Activated naive CD4-positive, alpha-beta T cell treated with anti-CD3 and anti-CD28 coated beads for 36 hours (primary cell): ENCODE measurements at regions not wholly inside any gene's neighbourhood (a gene's known extent, or its start where the extent isn't known, plus 50 kb on each side); places are given as distances from the start of the nearest gene placed in this dataset.
"Not testable (repeated sequence)": the region's sequence is repeated elsewhere in the genome, so short reads cannot be mapped to it uniquely, and the experiment has no call there.

Source experiments
- CTCF ChIA-PET: fragments of 350-600 bp; sonication (Branson Sonifier 250); formaldehyde crosslinking; loops from one replicate; lab custom pipeline; 2021; ENCODE audit warnings: antibody characterized with exemption; lab: Charles Lee
- DNase-seq: peaks from one replicate; pipeline ENCODE4 v3.0.0-alpha.2; 2020
- H3K27ac Mint-ChIP-seq: one replicate; pipeline ENCODE4 v1.8.0; 2021; ENCODE audit warnings: mild to moderate bottlenecking, mixed read lengths
- H3K27me3 Mint-ChIP-seq: one replicate; pipeline ENCODE4 v1.8.0; 2021; ENCODE audit warnings: low read depth, mixed read lengths
- H3K36me3 Mint-ChIP-seq: one replicate; pipeline ENCODE4 v1.8.0; 2021; ENCODE audit warnings: low read depth, mixed read lengths
- H3K4me1 Mint-ChIP-seq: one replicate; pipeline ENCODE4 v1.8.0; 2021; ENCODE audit warnings: low read depth, mixed read lengths
- H3K4me3 Mint-ChIP-seq: one replicate; pipeline ENCODE4 v1.8.0; 2021; ENCODE audit warnings: mild to moderate bottlenecking, moderate library complexity, mixed read lengths
- H3K9me3 Mint-ChIP-seq: one replicate; pipeline ENCODE4 v1.8.0; 2021; ENCODE audit warnings: mixed read lengths
- intact Hi-C: fragments of 100-400 bp; cut with micrococcal nuclease; formaldehyde crosslinking; loops from one replicate; pipeline ENCODE4 v1.15.1; 2023

DNA sequence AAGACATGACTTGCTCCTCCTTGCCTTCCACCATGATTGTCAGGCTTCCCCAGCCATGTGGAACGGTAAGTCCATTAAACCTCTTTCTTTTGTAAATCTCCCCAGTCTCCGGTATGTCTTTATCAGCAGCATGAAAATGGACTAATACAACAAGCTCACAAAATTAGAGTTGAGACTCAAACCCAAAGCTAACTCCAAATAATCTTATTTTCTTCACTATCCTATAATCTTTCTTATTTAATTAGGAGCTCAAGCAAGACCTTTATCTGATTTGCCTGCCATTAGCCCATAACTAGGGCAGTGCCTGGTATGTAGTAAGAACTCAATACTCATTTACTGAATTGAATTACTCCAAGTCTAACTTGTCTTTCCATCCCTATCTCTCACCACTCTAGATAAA lies 289.2 kb downstream of the SUCLG1 start:
- H3K36me3 Mint-ChIP-seq, result no peaks in the 10 kb centered on the region
- no peak for DNase-seq
- H3K4me3 Mint-ChIP-seq, result no peak overlapping the region
- CTCF ChIA-PET, result no interaction called here
- peaks cover 5% of the 10 kb centered on the region for H3K27me3 Mint-ChIP-seq
- H3K9me3 Mint-ChIP-seq, result peaks cover 6% of the 10 kb centered on the region
- H3K27ac Mint-ChIP-seq, result no peak overlapping the region
- H3K4me1 Mint-ChIP-seq, result no peaks in the 10 kb centered on the region
- intact Hi-C loops, result no loop called here

DNA sequence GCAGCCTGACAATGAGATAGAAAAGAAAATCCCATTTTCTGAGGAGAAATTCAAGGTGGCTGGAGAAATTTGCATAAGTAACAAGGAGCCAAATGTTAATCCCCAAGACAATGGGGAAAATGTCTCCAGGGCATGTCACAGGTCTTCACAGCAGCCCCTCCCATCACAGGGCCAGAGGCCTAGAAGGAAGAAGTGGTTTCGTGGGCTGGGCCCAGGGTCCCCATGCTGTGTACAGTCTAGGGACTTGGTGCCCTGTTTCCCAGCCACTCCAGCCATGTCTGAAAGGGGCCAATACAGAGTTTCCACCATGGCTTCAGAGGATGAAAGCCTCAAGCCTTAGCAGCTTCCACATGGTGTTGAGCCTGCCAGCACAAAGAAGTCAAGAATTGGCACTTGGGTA lies 290.5 kb downstream of the SUCLG1 start:
- H3K36me3 Mint-ChIP-seq, H3K4me3 Mint-ChIP-seq, H3K4me1 Mint-ChIP-seq, DNase-seq, CTCF ChIA-PET, intact Hi-C loops, H3K27me3 Mint-ChIP-seq, H3K9me3 Mint-ChIP-seq, H3K27ac Mint-ChIP-seq: not testable (repeated sequence)

DNA sequence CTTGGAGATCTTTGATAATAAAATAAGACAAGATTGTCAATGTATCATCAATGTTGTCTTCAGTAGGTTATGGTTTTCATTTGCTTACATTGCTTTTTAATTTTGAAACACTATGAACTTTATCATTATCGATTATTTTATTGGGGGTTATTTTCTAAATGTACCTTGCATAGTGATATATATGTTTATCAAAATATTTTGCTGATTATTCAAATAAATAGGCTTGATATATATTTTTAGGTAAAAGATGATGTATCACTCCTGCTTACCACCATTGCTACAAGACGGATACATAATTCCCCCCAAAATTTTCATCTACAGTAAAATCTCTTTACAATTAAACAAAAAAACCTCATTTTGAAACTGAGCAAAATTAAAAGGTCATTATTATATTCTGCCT lies 293.8 kb downstream of the SUCLG1 start:
- CTCF ChIA-PET, result no interaction called here
- peaks cover 6% of the 10 kb centered on the region for H3K9me3 Mint-ChIP-seq
- no peak for DNase-seq
- H3K4me3 Mint-ChIP-seq, result no peak overlapping the region
- no peaks in the 10 kb centered on the region for H3K36me3 Mint-ChIP-seq
- H3K27me3 Mint-ChIP-seq, result peaks cover 13% of the 10 kb centered on the region
- no peak overlapping the region for H3K27ac Mint-ChIP-seq
- intact Hi-C loops, result no loop called here
- H3K4me1 Mint-ChIP-seq, result no peaks in the 10 kb centered on the region

DNA sequence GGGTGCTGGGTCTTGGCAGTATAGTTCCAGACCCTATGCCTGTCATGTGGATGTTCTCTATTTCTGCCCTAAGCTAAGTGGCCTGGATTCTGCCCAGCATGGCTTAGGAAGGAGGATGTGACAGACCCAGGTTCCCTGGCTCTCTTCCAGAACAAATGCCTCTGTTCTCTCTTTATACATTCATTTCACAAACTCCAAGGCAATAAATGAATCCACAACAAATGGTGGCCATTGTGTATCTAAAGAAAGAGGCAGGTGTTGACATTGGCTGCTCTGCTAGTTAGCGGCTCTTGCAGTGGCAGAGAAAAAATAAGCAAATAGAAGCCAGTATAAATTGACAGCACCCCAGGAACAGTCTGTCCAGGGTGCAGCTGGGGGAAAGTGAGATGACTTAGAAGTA lies 298.6 kb downstream of the SUCLG1 start:
- CTCF ChIA-PET, result no interaction called here
- H3K9me3 Mint-ChIP-seq, result no peaks in the 10 kb centered on the region

DNA sequence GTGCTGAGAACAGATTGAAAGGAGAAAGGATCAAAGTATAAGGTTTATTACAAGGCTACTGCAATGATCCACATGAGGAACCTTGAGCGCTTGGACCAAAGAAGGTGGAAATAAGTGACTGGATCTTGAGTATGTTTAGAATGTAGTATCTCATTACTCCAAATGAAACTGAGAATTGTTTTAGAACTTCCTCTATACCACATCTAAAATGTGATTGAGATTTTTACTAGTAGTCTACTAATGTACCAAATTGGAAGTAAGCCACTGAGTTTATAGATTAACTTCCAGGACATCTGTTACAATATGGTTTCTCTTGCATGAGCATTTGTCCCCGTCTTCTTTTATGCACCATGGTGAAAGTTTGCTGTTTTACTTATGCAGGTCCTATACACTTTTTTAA lies 300.5 kb downstream of the SUCLG1 start:
- CTCF ChIA-PET, result no interaction called here
- Mint-ChIP-seq H3K27me3 (peaks cover 12% of the 10 kb centered on the region), H3K4me1 (no peaks in the 10 kb centered on the region), H3K27ac (no peak overlapping the region), H3K4me3 (no peak overlapping the region), H3K9me3 (no peaks in the 10 kb centered on the region), H3K36me3 (no peaks in the 10 kb centered on the region)
- intact Hi-C loops, result no loop called here
- DNase-seq, result no peak

More for the DNA sequence above, 298.6 kb downstream of the SUCLG1 start:
- no peak overlapping the region for H3K27ac Mint-ChIP-seq
- intact Hi-C loops, result no loop called here
- H3K4me3 Mint-ChIP-seq, result no peak overlapping the region
- no peak for DNase-seq
- H3K36me3 Mint-ChIP-seq, result no peaks in the 10 kb centered on the region
- peaks cover 14% of the 10 kb centered on the region for H3K27me3 Mint-ChIP-seq
- H3K4me1 Mint-ChIP-seq, result no peaks in the 10 kb centered on the region

DNA sequence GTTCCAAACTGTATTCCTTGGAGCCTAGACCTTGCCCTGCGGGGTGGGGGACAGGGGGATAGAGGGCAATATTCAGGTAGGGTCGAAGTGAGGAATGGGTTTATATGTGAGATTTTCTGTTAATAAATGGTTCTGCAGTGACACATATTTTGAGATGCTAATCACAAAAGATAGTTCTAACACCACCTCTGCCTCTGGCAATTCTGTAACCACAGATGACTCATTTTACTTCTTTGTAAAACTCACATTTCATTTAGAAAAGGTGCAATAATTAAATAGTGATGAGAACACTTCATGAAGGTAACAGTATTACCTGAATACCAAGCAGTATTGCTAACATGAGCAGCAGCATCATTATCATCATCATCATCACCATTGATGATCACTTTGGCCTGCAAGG lies 306.6 kb downstream of the SUCLG1 start:
- H3K9me3 Mint-ChIP-seq, result no peaks in the 10 kb centered on the region
- no peak overlapping the region for H3K27ac Mint-ChIP-seq
- intact Hi-C loops, result no loop called here
- no peak overlapping the region for H3K4me3 Mint-ChIP-seq
- no peaks in the 10 kb centered on the region for H3K4me1 Mint-ChIP-seq
- no peaks in the 10 kb centered on the region for H3K27me3 Mint-ChIP-seq
- no peak for DNase-seq
- CTCF ChIA-PET, result no interaction called here
- no peaks in the 10 kb centered on the region for H3K36me3 Mint-ChIP-seq

DNA sequence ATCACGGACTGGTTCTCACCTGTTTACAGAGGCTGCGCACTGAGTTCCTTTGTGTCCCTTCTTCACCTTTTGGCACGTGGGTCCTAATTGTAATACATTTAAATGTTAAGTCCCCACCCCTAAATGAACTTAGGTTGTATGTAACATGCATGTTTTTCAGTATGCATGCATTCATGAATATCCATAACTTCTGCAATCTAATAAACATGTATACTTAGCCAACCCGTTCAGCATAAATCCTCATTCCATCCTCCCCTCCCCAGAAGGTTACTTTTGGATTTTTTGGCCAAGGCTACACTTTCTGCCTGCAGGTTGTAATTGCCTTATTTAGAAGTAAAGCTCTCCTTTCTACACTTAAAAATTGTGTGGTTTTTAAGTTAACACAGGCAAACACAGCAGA lies 314.7 kb downstream of the SUCLG1 start:
- H3K27me3 Mint-ChIP-seq, result peaks cover 7% of the 10 kb centered on the region
- H3K27ac Mint-ChIP-seq, result no peak overlapping the region
- CTCF ChIA-PET, result no interaction called here
- H3K36me3 Mint-ChIP-seq, result no peaks in the 10 kb centered on the region
- no peak overlapping the region for H3K4me3 Mint-ChIP-seq
- no peaks in the 10 kb centered on the region for H3K4me1 Mint-ChIP-seq
- H3K9me3 Mint-ChIP-seq, result no peaks in the 10 kb centered on the region
- no peak for DNase-seq
- intact Hi-C loops, result no loop called here

DNA sequence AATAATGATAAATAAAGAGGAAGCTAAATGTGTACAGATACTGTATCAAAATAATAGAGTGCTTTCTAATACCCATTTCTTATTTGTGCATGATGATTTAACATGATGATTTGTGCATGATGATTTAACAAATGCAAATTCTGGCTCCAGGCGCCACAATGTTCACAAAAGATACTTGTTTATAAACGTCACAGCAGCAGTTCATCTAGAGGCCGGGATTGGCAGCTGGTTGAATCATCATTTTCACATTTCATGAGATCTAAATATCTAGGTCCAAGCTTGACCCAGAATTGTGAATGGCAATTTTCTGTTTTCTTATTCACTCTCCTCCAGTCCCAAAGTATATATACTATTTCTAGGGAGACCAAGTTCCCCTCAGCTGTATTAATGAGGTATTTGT lies 322.0 kb downstream of the SUCLG1 start:
- Mint-ChIP-seq H3K4me1 (no peaks in the 10 kb centered on the region), H3K27ac (no peak overlapping the region), H3K27me3 (peaks cover 2% of the 10 kb centered on the region), H3K9me3 (no peaks in the 10 kb centered on the region), H3K36me3 (no peaks in the 10 kb centered on the region), H3K4me3 (no peak overlapping the region)
- DNase-seq, result no peak
- intact Hi-C loops, result no loop called here
- CTCF ChIA-PET, result no interaction called here

DNA sequence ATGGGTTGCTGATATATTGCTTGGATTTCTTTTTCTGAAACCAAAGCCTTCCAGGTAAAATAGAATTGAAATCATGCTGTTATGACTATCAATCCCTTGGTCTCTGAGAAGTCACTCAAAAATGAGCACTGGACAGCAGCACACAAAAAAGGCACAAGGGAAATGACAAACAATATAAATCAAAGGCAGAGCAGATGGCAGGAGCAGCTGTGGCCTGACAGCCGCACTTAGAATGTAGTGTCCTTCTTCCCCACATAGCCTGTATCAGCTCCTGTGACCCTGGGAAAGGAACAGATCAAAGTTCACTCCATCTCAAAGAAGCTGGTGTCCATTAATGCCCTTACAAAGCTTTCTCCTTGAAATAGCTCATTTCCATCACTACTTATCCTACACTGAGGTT lies 326.7 kb downstream of the SUCLG1 start:
- Mint-ChIP-seq H3K4me1 (no peaks in the 10 kb centered on the region), H3K9me3 (no peaks in the 10 kb centered on the region), H3K27me3 (peaks cover 6% of the 10 kb centered on the region), H3K36me3 (no peaks in the 10 kb centered on the region), H3K27ac (no peak overlapping the region), H3K4me3 (no peak overlapping the region)
- no peak for DNase-seq
- intact Hi-C loops, result no loop called here
- CTCF ChIA-PET, result no interaction called here

DNA sequence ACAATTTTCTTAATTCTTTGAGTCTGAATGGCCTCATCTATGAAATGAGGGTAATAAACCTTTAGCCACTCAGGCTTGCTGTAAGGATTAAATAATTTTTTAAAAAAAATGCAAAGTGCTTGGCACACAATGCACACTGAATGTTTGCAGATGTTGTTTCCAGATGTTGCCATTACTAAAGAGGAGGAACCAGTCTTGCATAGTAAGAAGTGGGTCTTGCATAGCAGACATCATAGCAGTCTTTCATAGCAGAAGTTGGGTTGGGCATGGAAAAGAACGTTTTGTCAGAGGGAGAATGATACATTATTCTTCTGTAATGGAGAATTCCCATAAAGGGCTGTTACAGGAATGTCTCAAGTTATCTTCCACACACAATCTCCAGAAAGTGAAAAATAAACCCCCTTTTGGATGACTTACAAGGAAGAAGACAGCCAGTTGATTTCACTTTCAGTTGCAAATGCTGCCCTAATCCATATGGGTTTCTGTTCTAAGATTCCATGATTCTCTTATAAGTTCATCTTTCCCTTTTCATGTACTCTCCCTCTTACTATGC lies 327.7 kb downstream of the SUCLG1 start:
- Mint-ChIP-seq H3K36me3 (no peaks in the 10 kb centered on the region), H3K27ac (no peak overlapping the region), H3K27me3 (peaks cover 6% of the 10 kb centered on the region), H3K4me3 (no peak overlapping the region), H3K9me3 (no peaks in the 10 kb centered on the region), H3K4me1 (no peaks in the 10 kb centered on the region)
- no peak for DNase-seq
- CTCF ChIA-PET, result no interaction called here
- intact Hi-C loops, result no loop called here

DNA sequence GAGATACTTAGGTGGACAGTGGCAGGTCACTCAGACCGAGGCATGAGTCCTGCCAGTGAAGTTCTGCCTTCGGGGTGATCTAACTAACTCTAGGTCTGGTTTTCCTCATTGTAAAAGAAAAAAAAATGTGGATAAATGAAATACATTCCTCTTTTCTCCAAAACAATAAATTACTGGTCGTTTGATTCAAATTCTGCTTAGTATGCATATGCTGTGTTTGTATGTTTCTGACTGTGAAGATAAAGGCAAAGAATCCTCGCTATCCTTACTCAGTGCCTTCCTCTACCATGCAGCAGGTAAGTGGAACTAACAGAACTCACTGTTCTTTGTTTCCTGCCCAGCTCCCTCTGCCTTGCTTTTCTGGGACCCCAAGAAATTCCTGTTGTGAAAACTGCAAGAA lies 330.1 kb downstream of the SUCLG1 start:
- CTCF ChIA-PET, result no interaction called here
- H3K9me3 Mint-ChIP-seq, result no peaks in the 10 kb centered on the region
- no peaks in the 10 kb centered on the region for H3K36me3 Mint-ChIP-seq
- no peak for DNase-seq
- intact Hi-C loops, result no loop called here
- no peaks in the 10 kb centered on the region for H3K4me1 Mint-ChIP-seq
- H3K27ac Mint-ChIP-seq, result no peak overlapping the region
- no peak overlapping the region for H3K4me3 Mint-ChIP-seq
- H3K27me3 Mint-ChIP-seq, result peaks cover 5% of the 10 kb centered on the region

DNA sequence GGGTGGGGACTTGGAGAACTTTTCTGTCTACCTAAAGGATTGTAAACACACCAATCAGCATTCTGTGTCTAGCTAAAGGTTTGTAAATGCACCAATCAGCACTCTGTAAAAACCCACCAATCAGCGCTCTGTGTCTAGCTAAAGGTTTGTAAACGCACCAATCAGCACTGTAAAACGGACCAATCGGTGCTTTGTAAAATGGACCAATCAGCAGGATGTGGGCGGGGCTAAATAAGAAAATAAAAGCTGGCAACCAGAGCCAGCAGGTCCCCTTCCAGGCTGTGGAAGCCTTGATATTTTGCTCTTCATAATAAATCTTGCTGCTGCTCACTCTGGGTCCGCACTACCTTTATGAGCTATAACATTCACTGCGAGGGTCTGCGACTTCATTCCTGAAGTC lies 331.3 kb downstream of the SUCLG1 start:
- H3K27me3 Mint-ChIP-seq, H3K27ac Mint-ChIP-seq, intact Hi-C loops, CTCF ChIA-PET, H3K36me3 Mint-ChIP-seq, H3K4me3 Mint-ChIP-seq, DNase-seq, H3K4me1 Mint-ChIP-seq, H3K9me3 Mint-ChIP-seq: not testable (repeated sequence)

DNA sequence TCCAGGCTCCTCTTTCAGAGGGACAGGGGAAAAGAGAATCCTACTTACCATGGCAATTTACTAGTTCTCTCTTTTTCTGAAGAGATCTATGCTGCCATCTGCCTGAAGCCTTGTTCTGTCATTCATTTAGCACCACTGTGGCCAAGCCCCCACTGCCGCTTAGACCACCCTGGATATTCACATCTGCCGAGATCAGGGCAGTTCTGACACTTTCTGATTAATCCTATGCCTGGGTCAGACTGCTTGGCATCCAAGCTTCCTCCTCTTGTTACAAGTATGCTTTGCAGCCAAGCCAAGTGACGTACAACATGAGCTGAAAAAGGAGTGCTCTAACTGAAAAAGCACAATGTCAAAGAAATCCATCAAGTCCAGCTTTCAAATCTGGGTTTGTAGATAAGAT lies 332.6 kb downstream of the SUCLG1 start:
- intact Hi-C loops, result no loop called here
- DNase-seq, result no peak
- Mint-ChIP-seq H3K27ac (no peak overlapping the region), H3K36me3 (no peaks in the 10 kb centered on the region), H3K4me3 (no peak overlapping the region), H3K9me3 (no peaks in the 10 kb centered on the region), H3K4me1 (no peaks in the 10 kb centered on the region), H3K27me3 (peaks cover 5% of the 10 kb centered on the region)
- CTCF ChIA-PET, result no interaction called here

DNA sequence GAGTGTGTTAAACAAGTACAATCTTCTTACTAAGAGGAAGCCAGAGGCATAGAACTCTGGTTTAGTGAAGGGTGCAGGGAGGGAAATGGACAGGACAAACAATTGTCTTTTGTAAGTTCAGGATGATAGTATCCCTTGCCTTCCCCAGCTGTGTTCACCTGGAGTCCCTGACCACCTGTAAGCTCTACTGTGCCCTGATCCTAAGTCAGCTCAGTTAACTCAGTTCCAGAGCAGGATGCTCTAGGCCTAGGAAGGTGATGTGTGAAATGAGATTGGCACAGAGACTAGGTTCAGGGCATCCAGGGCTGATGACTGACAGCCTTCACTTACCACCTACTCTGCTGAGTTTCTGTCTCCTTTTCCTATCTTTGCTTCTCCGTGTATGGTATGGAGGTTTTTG lies 333.0 kb downstream of the SUCLG1 start:
- H3K27me3 Mint-ChIP-seq, result peaks cover 5% of the 10 kb centered on the region
- intact Hi-C loops, result no loop called here
- CTCF ChIA-PET, result no interaction called here
- no peak overlapping the region for H3K4me3 Mint-ChIP-seq
- DNase-seq, result no peak
- no peaks in the 10 kb centered on the region for H3K36me3 Mint-ChIP-seq
- H3K9me3 Mint-ChIP-seq, result no peaks in the 10 kb centered on the region
- no peak overlapping the region for H3K27ac Mint-ChIP-seq
- no peaks in the 10 kb centered on the region for H3K4me1 Mint-ChIP-seq
